T-helper 9 cell (primary cell): ENCODE measurements at regions not wholly inside any gene's neighbourhood (a gene's known extent, or its start where the extent isn't known, plus 50 kb on each side); places are given as distances from the start of the nearest gene placed in this dataset.

Experiments used
- DNase-seq: peaks from one replicate; pipeline ENCODE4 v3.0.0-alpha.2; 2020

GRCh38 chr5:98997000-98997399, 68.2 kb upstream of the CHD1 start:
- DNase-seq: no peak

- no peak for DNase-seq
These were observed 65.8 kb upstream of the CHD1 start for GRCh38 chr5:98994611-98995010.

- no peak for DNase-seq
These were observed 64.7 kb upstream of the CHD1 start for GRCh38 chr5:98993512-98993911.

GRCh38 chr5:98992552-98992951, 63.7 kb upstream of the CHD1 start:
- no peak for DNase-seq

GRCh38 chr5:98989727-98990126, 60.9 kb upstream of the CHD1 start:
- DNase-seq: no peak

- DNase-seq: no peak
These were observed 57.8 kb upstream of the CHD1 start for GRCh38 chr5:98986587-98986986.

- no peak for DNase-seq
These were observed 54.1 kb upstream of the CHD1 start for GRCh38 chr5:98982880-98983279.
